ENCODE measurements at regions not wholly inside any gene's neighbourhood (a gene's known extent, or its start where the extent isn't known, plus 50 kb on each side); places are given as distances from the start of the nearest gene placed in this dataset.

DNA sequence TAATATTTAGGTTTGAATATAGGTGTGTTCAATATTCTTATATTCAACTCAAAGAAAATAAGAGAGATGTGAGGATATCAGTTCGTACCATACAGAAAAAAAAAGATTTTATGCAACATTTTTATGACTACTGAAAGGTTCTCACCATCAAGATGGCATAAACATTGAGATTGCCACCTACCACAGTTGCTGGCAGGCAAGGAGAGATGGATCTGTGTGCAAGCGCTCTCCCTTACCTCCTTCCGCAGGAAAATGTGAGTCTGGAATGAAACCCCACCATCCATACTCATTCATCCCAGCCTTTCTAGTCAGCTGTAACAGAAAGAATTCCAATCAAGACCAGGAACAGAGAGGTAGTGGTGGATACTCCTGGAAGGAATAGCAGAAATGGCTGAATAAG lies 376.9 kb downstream of the PPP3CA start:
- Histone ChIP-seq H3K4me1 (ENCODE audit: insufficient read depth, low read length) (no peaks in the 10 kb centered on the region; the same call in 1 of the 2 replicates), H3K79me1 (ENCODE audit: insufficient read depth, low read depth, low read length, poor library complexity, severe bottlenecking) (no peaks in the 10 kb centered on the region), H4K8ac (replicated peaks; ENCODE audit: insufficient read length, low read depth, low read length) (no peak overlapping the region), H3K56ac (ENCODE audit: insufficient read length, low read depth, low read length) (no peak overlapping the region), H2BK12ac (ENCODE audit: insufficient read length, low read depth, low read length) (no peak overlapping the region), H3K23ac (ENCODE audit: insufficient read length, low read depth, low read length) (no peak overlapping the region), H2BK5ac (ENCODE audit: insufficient read length, low read length) (no peak overlapping the region), H4K91ac (ENCODE audit: insufficient read length, low read depth, low read length) (no peak overlapping the region), H4K20me1 (ENCODE audit: control insufficient read depth, insufficient read depth, insufficient read length) (no peaks in the 10 kb centered on the region), H3K4me2 (ENCODE audit: insufficient read depth, insufficient read length, low read length) (no peak overlapping the region), H2AK5ac (ENCODE audit: insufficient read length, low read length) (no peak overlapping the region), H3K79me2 (ENCODE audit: insufficient read depth, low read length) (no peaks in the 10 kb centered on the region), H3K27me3 (ENCODE audit: insufficient read depth, low read length) (no peaks in the 10 kb centered on the region), H3K4ac (ENCODE audit: low read depth, low read length) (no peak overlapping the region), H2BK20ac (ENCODE audit: low read depth, low read length, poor library complexity, severe bottlenecking) (no peak overlapping the region), H3T11ph (ENCODE audit: low read length) (no peak overlapping the region), H3K9me3 (ENCODE audit: control insufficient read depth, low read depth, low read length) (no peaks in the 10 kb centered on the region), H4K5ac (ENCODE audit: insufficient read length, low read depth, low read length) (no peak overlapping the region), H3K18ac (ENCODE audit: insufficient read length, low read depth, low read length) (no peak overlapping the region), H2BK15ac (ENCODE audit: low read depth, low read length) (no peak overlapping the region), H3K14ac (ENCODE audit: insufficient read depth, low read length) (no peak overlapping the region), H3K9ac (ENCODE audit: extremely low read depth, insufficient read length, low read length) (no peak overlapping the region), H3K27ac (ENCODE audit: insufficient read length, low read depth, low read length) (no peak overlapping the region), H2AFZ (ENCODE audit: low read length) (no peak overlapping the region), H3K23me2 (ENCODE audit: insufficient read length, low read depth, low read length, poor library complexity, severe bottlenecking) (no peaks in the 10 kb centered on the region), H2BK120ac (ENCODE audit: low read depth, low read length, poor library complexity, severe bottlenecking) (no peak overlapping the region)
- H3K27ac Mint-ChIP-seq: no peak overlapping the region
- no peaks in the 10 kb centered on the region for H3K9me3 Mint-ChIP-seq
- H3K36me3 Mint-ChIP-seq (ENCODE audit: insufficient read depth in 1 of 3, low read depth in 3 of 3): no peaks in the 10 kb centered on the region
- no peak for DNase-seq
- peaks cover 16 to 18% of the 10 kb centered on the region in 2 experiments for H3K4me1 Mint-ChIP-seq
- H3K27me3 Mint-ChIP-seq (ENCODE audit: low read depth): no peaks in the 10 kb centered on the region
- no peak overlapping the region for H3K4me3 Mint-ChIP-seq
- TF ChIP-seq, protein P1, sequence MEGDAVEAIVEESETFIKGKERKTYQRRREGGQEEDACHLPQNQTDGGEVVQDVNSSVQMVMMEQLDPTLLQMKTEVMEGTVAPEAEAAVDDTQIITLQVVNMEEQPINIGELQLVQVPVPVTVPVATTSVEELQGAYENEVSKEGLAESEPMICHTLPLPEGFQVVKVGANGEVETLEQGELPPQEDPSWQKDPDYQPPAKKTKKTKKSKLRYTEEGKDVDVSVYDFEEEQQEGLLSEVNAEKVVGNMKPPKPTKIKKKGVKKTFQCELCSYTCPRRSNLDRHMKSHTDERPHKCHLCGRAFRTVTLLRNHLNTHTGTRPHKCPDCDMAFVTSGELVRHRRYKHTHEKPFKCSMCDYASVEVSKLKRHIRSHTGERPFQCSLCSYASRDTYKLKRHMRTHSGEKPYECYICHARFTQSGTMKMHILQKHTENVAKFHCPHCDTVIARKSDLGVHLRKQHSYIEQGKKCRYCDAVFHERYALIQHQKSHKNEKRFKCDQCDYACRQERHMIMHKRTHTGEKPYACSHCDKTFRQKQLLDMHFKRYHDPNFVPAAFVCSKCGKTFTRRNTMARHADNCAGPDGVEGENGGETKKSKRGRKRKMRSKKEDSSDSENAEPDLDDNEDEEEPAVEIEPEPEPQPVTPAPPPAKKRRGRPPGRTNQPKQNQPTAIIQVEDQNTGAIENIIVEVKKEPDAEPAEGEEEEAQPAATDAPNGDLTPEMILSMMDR (conservative IDR thresholded peaks at IDR 0.05): no peak
- WGBS (ENCODE audit: extremely low coverage, insufficient read length, low lambda C conversion rate): no CpG with 5 or more reads among the region's 3 CpGs

Data from H9 (cell line).